ENCODE measurements at regions not wholly inside any gene's neighbourhood (a gene's known extent, or its start where the extent isn't known, plus 50 kb on each side); places are given as distances from the start of the nearest gene placed in this dataset.

DNA sequence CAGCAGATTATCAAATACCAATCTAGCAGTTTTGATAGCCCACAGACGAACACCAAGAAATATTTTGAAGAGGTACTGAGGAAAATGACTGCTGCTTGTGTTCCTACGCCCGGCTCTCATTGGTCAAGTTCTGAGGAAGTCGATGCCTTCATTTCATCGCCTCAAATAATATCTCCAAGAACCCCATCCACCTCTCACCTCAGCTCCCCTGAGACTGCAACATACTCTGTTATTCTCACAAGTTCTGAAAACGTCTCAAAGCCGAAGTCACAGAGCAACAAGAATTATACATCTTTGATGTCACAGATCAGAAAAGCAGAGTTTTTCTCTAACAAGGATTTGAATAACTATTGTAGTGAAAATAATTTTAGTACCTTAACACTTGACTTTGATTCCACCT is 55.5 kb upstream of the BCAT1 start:
- TF ChIP-seq, protein P1, sequence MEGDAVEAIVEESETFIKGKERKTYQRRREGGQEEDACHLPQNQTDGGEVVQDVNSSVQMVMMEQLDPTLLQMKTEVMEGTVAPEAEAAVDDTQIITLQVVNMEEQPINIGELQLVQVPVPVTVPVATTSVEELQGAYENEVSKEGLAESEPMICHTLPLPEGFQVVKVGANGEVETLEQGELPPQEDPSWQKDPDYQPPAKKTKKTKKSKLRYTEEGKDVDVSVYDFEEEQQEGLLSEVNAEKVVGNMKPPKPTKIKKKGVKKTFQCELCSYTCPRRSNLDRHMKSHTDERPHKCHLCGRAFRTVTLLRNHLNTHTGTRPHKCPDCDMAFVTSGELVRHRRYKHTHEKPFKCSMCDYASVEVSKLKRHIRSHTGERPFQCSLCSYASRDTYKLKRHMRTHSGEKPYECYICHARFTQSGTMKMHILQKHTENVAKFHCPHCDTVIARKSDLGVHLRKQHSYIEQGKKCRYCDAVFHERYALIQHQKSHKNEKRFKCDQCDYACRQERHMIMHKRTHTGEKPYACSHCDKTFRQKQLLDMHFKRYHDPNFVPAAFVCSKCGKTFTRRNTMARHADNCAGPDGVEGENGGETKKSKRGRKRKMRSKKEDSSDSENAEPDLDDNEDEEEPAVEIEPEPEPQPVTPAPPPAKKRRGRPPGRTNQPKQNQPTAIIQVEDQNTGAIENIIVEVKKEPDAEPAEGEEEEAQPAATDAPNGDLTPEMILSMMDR (IDR thresholded peaks at IDR 0.05; ENCODE audit: extremely low read depth, low read depth, low read length), result no peak
- Histone ChIP-seq H3K27ac (ENCODE audit: low read depth, low read length) (no peak overlapping the region), H3K79me2 (ENCODE audit: insufficient read depth, low read length) (no peaks in the 10 kb centered on the region), H3K27me3 (ENCODE audit: insufficient read depth, low read length) (peaks cover 29% of the 10 kb centered on the region), H3K4me3 (ENCODE audit: insufficient read depth, low read length) (no peak overlapping the region), H2AFZ (ENCODE audit: low read length) (no peak overlapping the region), H4K20me1 (ENCODE audit: insufficient read depth, low read length) (no peaks in the 10 kb centered on the region), H3K4me2 (ENCODE audit: insufficient read depth, low read length) (no peak overlapping the region), H3K4me1 (ENCODE audit: insufficient read depth, low read length) (no peaks in the 10 kb centered on the region), H3K9me3 (ENCODE audit: low read depth, low read length) (no peaks in the 10 kb centered on the region), H3K36me3 (ENCODE audit: insufficient read depth, low read length) (no peaks in the 10 kb centered on the region)
- no peak for DNase-seq (ENCODE audit: insufficient read length, low spot score, missing footprints)

DNA sequence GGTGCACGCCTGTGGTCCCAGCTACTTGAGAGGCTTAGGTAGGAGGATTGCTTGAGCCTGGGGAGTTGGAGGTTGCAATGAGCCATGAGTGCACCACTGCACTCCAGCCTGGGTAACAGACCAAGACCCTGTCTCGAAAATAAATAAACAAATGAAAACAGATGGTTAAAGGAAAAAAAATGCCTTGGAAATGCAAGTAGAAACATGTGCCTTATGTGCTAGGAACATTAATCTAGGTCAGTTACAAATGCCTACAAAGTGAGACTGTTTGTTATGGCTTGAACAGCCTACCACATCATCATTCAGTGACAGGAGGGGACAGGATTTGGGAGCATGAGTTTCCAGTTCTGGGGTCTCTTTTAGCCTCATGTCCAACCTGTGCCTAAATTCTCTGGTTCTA is 52.4 kb upstream of the BCAT1 start:
- Histone ChIP-seq H3K4me3 (ENCODE audit: insufficient read depth, low read length) (no peak overlapping the region), H4K20me1 (ENCODE audit: insufficient read depth, low read length) (no peaks in the 10 kb centered on the region), H3K27me3 (ENCODE audit: insufficient read depth, low read length) (peaks cover 29% of the 10 kb centered on the region), H3K4me2 (ENCODE audit: insufficient read depth, low read length) (no peak overlapping the region), H3K4me1 (ENCODE audit: insufficient read depth, low read length) (peaks cover 17% of the 10 kb centered on the region), H3K27ac (ENCODE audit: low read depth, low read length) (no peak overlapping the region), H3K36me3 (ENCODE audit: insufficient read depth, low read length) (no peaks in the 10 kb centered on the region), H3K79me2 (ENCODE audit: insufficient read depth, low read length) (no peaks in the 10 kb centered on the region), H2AFZ (ENCODE audit: low read length) (no peak overlapping the region), H3K9me3 (ENCODE audit: low read depth, low read length) (no peaks in the 10 kb centered on the region)
- DNase-seq (ENCODE audit: insufficient read length, low spot score, missing footprints), result no peak
- TF ChIP-seq, protein P1 (IDR thresholded peaks at IDR 0.05; ENCODE audit: extremely low read depth, low read depth, low read length), result no peak
